Sigmoid colon (tissue), 6 donors: ENCODE measurements at regions not wholly inside any gene's neighbourhood (a gene's known extent, or its start where the extent isn't known, plus 50 kb on each side); places are given as distances from the start of the nearest gene placed in this dataset.

Source experiments
- DNase-seq: peaks from one replicate; pipeline ENCODE4 v3.0.0-alpha.2; 2019
- H3K27ac ChIP-seq, 4 donors: fragments of 200-600 bp; sonication (generic); one replicate each; pipeline ENCODE4 v1.5.1; 2016 to 2019; ENCODE audit warnings: mild to moderate bottlenecking in 1 of 4
- H3K27me3 ChIP-seq, 3 donors: fragments of 200-600 bp; sonication (generic); one replicate each; pipeline ENCODE4 v1.5.1; 2019; ENCODE audit warnings: mild to moderate bottlenecking in 1 of 3
- H3K36me3 ChIP-seq, 4 donors: fragments of 200-600 bp; sonication (generic); one replicate each; pipeline ENCODE4 v1.5.1; 2016 to 2019
- H3K4me1 ChIP-seq, 4 donors: fragments of 200-600 bp; sonication (generic); one replicate each; pipeline ENCODE4 v1.5.1; 2017 to 2019
- H3K4me3 ChIP-seq, 4 donors: fragments of 200-600 bp; sonication (generic); one replicate each; pipeline ENCODE4 v1.5.1; 2017 to 2019; ENCODE audit warnings: mild to moderate bottlenecking in 2 of 4, moderate library complexity in 1 of 4
- H3K9me3 ChIP-seq, 4 donors: fragments of 200-600 bp in 3 of 4; sonication (generic) in 3 of 4; one replicate each; pipeline versions ENCODE4 v1.5.1 to v1.6.1; 2013 to 2019
- CTCF ChIP-seq, 4 experiments: fragments of 450-650 bp in 3 of 4; fragments of 200-600 bp in 1 of 4; IDR thresholded peaks; one replicate each; pipeline ENCODE4 v1.5.1; 2016 to 2019; ENCODE audit warnings: antibody characterized with exemption in 4 of 4, mild to moderate bottlenecking in 3 of 4, moderate library complexity in 2 of 4
- EP300 ChIP-seq, 4 donors: sonication (generic); formaldehyde crosslinking; IDR thresholded peaks; one replicate each; pipeline ENCODE4 v1.6.1; 2017; ENCODE audit warnings: antibody characterized with exemption in 4 of 4
- POLR2A ChIP-seq, 2 donors: fragments of 450-650 bp; IDR thresholded peaks; one replicate each; pipeline ENCODE4 v1.6.1; 2016; ENCODE audit warnings: antibody characterized with exemption in 2 of 2, mild to moderate bottlenecking in 2 of 2, moderate library complexity in 2 of 2
- POLR2AphosphoS5 ChIP-seq, 4 donors: sonication (generic); formaldehyde crosslinking; IDR thresholded peaks; one replicate each; pipeline ENCODE4 v1.6.1; 2017; ENCODE audit warnings: antibody characterized with exemption in 4 of 4
- WGBS, 2 donors: extraction: QIAGEN DNeasy Blood & Tissue Kit; methylation state at CpG; one replicate each; pipeline ENCODE4 v1.1.7; 2013; 5-methylcytosine and 5-hydroxymethylcytosine counted together
- intact Hi-C: fragments of 100-400 bp; cut with DNase I; formaldehyde crosslinking; loops from one replicate; pipeline ENCODE4 v1.15.1; 2023
- donor health status: healthy with polysubstance abuse.
- donor health status: healthy.

- intact Hi-C loops: no loop called here
- Histone ChIP-seq H3K4me3 (no peak overlapping the region), H3K27ac (no peak overlapping the region), H3K36me3 (no peaks in the 10 kb centered on the region), H3K9me3 (peaks cover 2 to 9% (median 7%) of the 10 kb centered on the region in 4 donors), H3K27me3 (no peaks in the 10 kb centered on the region), H3K4me1 (peaks cover 0 to 14% (median 8%) of the 10 kb centered on the region in 4 donors)
- no peak for DNase-seq
- TF ChIP-seq CTCF (IDR thresholded peaks at IDR 0.05) (no peak), POLR2A (IDR thresholded peaks at IDR 0.05) (no peak), POLR2AphosphoS5 (IDR thresholded peaks at IDR 0.05) (no peak), EP300 (IDR thresholded peaks at IDR 0.05) (no peak)
- WGBS, 2 donors: 86 to 90% methylated on average over 7 of the region's 7 CpGs
These were observed 90.9 kb upstream of the TP53I11 start for GRCh38 chr11:45041596-45041995.

GRCh38 chr11:45042560-45042959 lies 91.9 kb upstream of the TP53I11 start:
- Histone ChIP-seq H3K36me3 (no peaks in the 10 kb centered on the region), H3K9me3 (peaks cover 2 to 9% (median 7%) of the 10 kb centered on the region in 4 donors), H3K27ac (no peak overlapping the region), H3K4me1 (peaks cover 0 to 22% (median 14%) of the 10 kb centered on the region in 4 donors), H3K4me3 (no peak overlapping the region), H3K27me3 (no peaks in the 10 kb centered on the region)
- no peak for DNase-seq
- intact Hi-C loops: no loop called here
- no peak for TF ChIP-seq POLR2A (IDR thresholded peaks at IDR 0.05)
- no peak for TF ChIP-seq EP300 (IDR thresholded peaks at IDR 0.05)
- no peak for TF ChIP-seq CTCF (IDR thresholded peaks at IDR 0.05)
- no peak for TF ChIP-seq POLR2AphosphoS5 (IDR thresholded peaks at IDR 0.05)
- WGBS, 2 donors: 52 to 56% methylated on average over 4 of the region's 4 CpGs

GRCh38 chr11:45043755-45044475 lies 93.2 kb upstream of the TP53I11 start:
- Histone ChIP-seq H3K27ac (no peak overlapping the region), H3K4me1 (peaks cover 0 to 30% (median 19%) of the 10 kb centered on the region in 4 donors), H3K27me3 (no peaks in the 10 kb centered on the region), H3K36me3 (no peaks in the 10 kb centered on the region), H3K9me3 (peaks cover 0 to 4% (median 4%) of the 10 kb centered on the region in 4 donors), H3K4me3 (no peak overlapping the region)
- intact Hi-C loops: no loop called here
- DNase-seq: no peak
- TF ChIP-seq EP300 (IDR thresholded peaks at IDR 0.05) (no peak), POLR2A (IDR thresholded peaks at IDR 0.05) (no peak), CTCF (IDR thresholded peaks at IDR 0.05) (no peak), POLR2AphosphoS5 (IDR thresholded peaks at IDR 0.05) (no peak)
- 91 to 94% methylated on average over 12 of the region's 12 CpGs for WGBS, 2 donors

- peak; percentile 84 for DNase-seq
- TF ChIP-seq POLR2A (IDR thresholded peaks at IDR 0.05) (no peak), POLR2AphosphoS5 (IDR thresholded peaks at IDR 0.05) (peak; percentile 36 to 76 (median 64)), EP300 (IDR thresholded peaks at IDR 0.05) (peak in 2 of 4 donors; percentile 18 to 59), CTCF (IDR thresholded peaks at IDR 0.05) (no peak)
- intact Hi-C loops: no loop called here
- 66 to 70% methylated on average over 19 of the region's 19 CpGs for WGBS, 2 donors
- Histone ChIP-seq H3K36me3 (no peaks in the 10 kb centered on the region), H3K9me3 (no peaks in the 10 kb centered on the region), H3K27ac (peak overlapping the region in 3 of 4 donors; percentile 32 to 52 (median 44)), H3K4me3 (no peak overlapping the region), H3K4me1 (peaks cover 0 to 37% (median 26%) of the 10 kb centered on the region in 4 donors), H3K27me3 (no peaks in the 10 kb centered on the region)
These were observed 95.2 kb upstream of the TP53I11 start for GRCh38 chr11:45045683-45046471.
